ENCODE measurements at regions not wholly inside any gene's neighbourhood (a gene's known extent, or its start where the extent isn't known, plus 50 kb on each side); places are given as distances from the start of the nearest gene placed in this dataset.

- no peaks in the 10 kb centered on the region for H3K9me3 ChIP-seq (ENCODE audit: insufficient read depth, low read length, severe bottlenecking)
- H4K20me1 ChIP-seq (ENCODE audit: insufficient read depth, low read length) = no peaks in the 10 kb centered on the region
- no peak overlapping the region for H3K27ac ChIP-seq (ENCODE audit: low read length)
- no peak overlapping the region for H3K4me2 ChIP-seq (ENCODE audit: insufficient read depth, low read length)
- TF ChIP-seq CTCF (IDR thresholded peaks at IDR 0.05; ENCODE audit: borderline replicate concordance, extremely low read depth, low read length, poor library complexity, severe bottlenecking) (no peak), EZH2 (IDR thresholded peaks at IDR 0.05; ENCODE audit: borderline replicate concordance, low read depth, low read length, severe bottlenecking) (no peak)
- DNase-seq = no peak
- H3K36me3 ChIP-seq (ENCODE audit: insufficient read depth, low read length) = no peaks in the 10 kb centered on the region
- no peak for ATAC-seq (ENCODE audit: insufficient read depth, low read depth)
- no peak overlapping the region for H3K9ac ChIP-seq (ENCODE audit: low read depth, low read length)
- no peaks in the 10 kb centered on the region for H3K4me1 ChIP-seq (ENCODE audit: insufficient read depth, low read length)
- no peaks in the 10 kb centered on the region for H3K27me3 ChIP-seq (ENCODE audit: insufficient read depth, low read length, poor library complexity)
- H2AFZ ChIP-seq (ENCODE audit: low read depth, low read length) = no peak overlapping the region
- H3K79me2 ChIP-seq (ENCODE audit: insufficient read depth, low read length) = no peaks in the 10 kb centered on the region
- no peak overlapping the region for H3K4me3 ChIP-seq (ENCODE audit: low read depth in 1 of 2, low read length in 2 of 2)
These were observed 112.1 kb upstream of the DRD2 start for GRCh38 chr11:113587308-113587739.

GRCh38 chr11:113584371-113584770 is 109.2 kb upstream of the DRD2 start:
- TF ChIP-seq CTCF (IDR thresholded peaks at IDR 0.05; ENCODE audit: borderline replicate concordance, extremely low read depth, low read length, poor library complexity, severe bottlenecking) (no peak), EZH2 (IDR thresholded peaks at IDR 0.05; ENCODE audit: borderline replicate concordance, low read depth, low read length, severe bottlenecking) (no peak)
- H3K9ac ChIP-seq (ENCODE audit: low read depth, low read length) = no peak overlapping the region
- DNase-seq (no peak), ATAC-seq (ENCODE audit: insufficient read depth, low read depth) (no peak)
- H3K36me3 ChIP-seq (ENCODE audit: insufficient read depth, low read length) = no peaks in the 10 kb centered on the region
- no peaks in the 10 kb centered on the region for H3K79me2 ChIP-seq (ENCODE audit: insufficient read depth, low read length)
- no peak overlapping the region for H3K27ac ChIP-seq (ENCODE audit: low read length)
- H4K20me1 ChIP-seq (ENCODE audit: insufficient read depth, low read length) = no peaks in the 10 kb centered on the region
- H3K27me3 ChIP-seq (ENCODE audit: insufficient read depth, low read length, poor library complexity) = no peaks in the 10 kb centered on the region
- H3K9me3 ChIP-seq (ENCODE audit: insufficient read depth, low read length, severe bottlenecking) = no peaks in the 10 kb centered on the region
- no peak overlapping the region for H3K4me2 ChIP-seq (ENCODE audit: insufficient read depth, low read length)
- no peak overlapping the region for H3K4me3 ChIP-seq (ENCODE audit: low read depth in 1 of 2, low read length in 2 of 2)
- no peaks in the 10 kb centered on the region for H3K4me1 ChIP-seq (ENCODE audit: insufficient read depth, low read length)
- H2AFZ ChIP-seq (ENCODE audit: low read depth, low read length) = no peak overlapping the region

GRCh38 chr11:113581713-113582112 is 106.5 kb upstream of the DRD2 start:
- no peaks in the 10 kb centered on the region for H3K4me1 ChIP-seq (ENCODE audit: insufficient read depth, low read length)

More at GRCh38 chr11:113581713-113582112, 106.5 kb upstream of the DRD2 start:
- Histone ChIP-seq H3K9ac (ENCODE audit: low read depth, low read length) (no peak overlapping the region), H3K9me3 (ENCODE audit: insufficient read depth, low read length, severe bottlenecking) (no peaks in the 10 kb centered on the region), H4K20me1 (ENCODE audit: insufficient read depth, low read length) (no peaks in the 10 kb centered on the region), H3K79me2 (ENCODE audit: insufficient read depth, low read length) (no peaks in the 10 kb centered on the region), H3K27ac (ENCODE audit: low read length) (no peak overlapping the region), H2AFZ (ENCODE audit: low read depth, low read length) (no peak overlapping the region), H3K4me3 (ENCODE audit: low read depth in 1 of 2, low read length in 2 of 2) (no peak overlapping the region), H3K4me2 (ENCODE audit: insufficient read depth, low read length) (no peak overlapping the region), H3K36me3 (ENCODE audit: insufficient read depth, low read length) (no peaks in the 10 kb centered on the region), H3K27me3 (ENCODE audit: insufficient read depth, low read length, poor library complexity) (peaks cover 3% of the 10 kb centered on the region)
- no peak for ATAC-seq (ENCODE audit: insufficient read depth, low read depth)
- no peak for TF ChIP-seq EZH2 (IDR thresholded peaks at IDR 0.05; ENCODE audit: borderline replicate concordance, low read depth, low read length, severe bottlenecking)
- TF ChIP-seq CTCF (IDR thresholded peaks at IDR 0.05; ENCODE audit: borderline replicate concordance, extremely low read depth, low read length, poor library complexity, severe bottlenecking) = no peak
- no peak for DNase-seq

All from DND-41 (cell line).